SHP77 (cell line): ENCODE measurements at regions not wholly inside any gene's neighbourhood (a gene's known extent, or its start where the extent isn't known, plus 50 kb on each side); places are given as distances from the start of the nearest gene placed in this dataset.

ENCODE experiments used
- DNase-seq, 2 experiments: peaks; one replicate each; lab custom pipeline; 2025; lab: John Stamatoyannopoulos, UW

DNA sequence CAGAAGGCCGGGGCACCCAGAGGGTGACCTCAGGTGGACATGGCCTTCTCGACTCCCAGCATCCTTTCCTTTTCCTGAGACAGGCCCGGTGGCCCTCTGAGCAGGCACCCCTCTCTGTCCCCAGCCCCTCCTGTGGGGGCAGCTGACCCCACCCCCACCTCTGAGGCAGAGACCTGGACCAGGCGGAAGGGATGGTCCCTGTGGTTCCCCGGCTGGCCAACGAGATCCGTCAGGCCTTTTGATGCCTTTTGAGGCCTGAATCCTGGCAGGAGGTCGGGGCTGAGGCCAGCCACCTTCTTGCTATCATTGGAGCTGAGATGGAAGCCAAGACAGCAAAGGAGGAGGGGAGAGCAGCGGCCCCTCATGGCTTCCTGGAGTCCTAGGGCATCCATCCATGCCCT, 50.2 kb upstream of the ACTRT2 start:
- no peak for DNase-seq
